GM18870 (cell line): ENCODE measurements at regions not wholly inside any gene's neighbourhood (a gene's known extent, or its start where the extent isn't known, plus 50 kb on each side); places are given as distances from the start of the nearest gene placed in this dataset.

Experiments
- ATAC-seq: cut with Tn5 transposase; IDR thresholded peaks from one replicate; pipeline ENCODE4 v1.9.1; 2021; ENCODE audit warnings: moderate library complexity; ENCODE audit not compliant: unreplicated experiment

DNA sequence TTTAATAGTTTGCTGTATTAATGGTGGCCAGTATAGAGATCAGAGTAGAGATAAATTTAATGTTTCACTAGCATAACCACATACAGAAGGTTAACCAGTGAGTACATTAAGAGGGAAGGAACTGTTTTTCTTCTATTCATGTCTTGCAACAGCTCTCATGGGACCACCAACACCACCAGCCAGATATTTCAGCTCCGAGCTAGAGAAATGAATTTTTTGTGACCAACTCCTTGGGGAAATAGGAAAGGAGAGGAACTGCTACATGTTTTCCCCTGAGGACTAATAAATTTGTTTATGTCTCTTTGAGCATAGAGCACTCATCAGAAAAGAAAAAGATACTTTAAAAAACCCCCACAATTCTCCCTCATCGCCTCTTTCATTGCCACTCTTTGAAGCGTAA lies 247.5 kb downstream of the MBNL1 start:
- no peak for ATAC-seq

DNA sequence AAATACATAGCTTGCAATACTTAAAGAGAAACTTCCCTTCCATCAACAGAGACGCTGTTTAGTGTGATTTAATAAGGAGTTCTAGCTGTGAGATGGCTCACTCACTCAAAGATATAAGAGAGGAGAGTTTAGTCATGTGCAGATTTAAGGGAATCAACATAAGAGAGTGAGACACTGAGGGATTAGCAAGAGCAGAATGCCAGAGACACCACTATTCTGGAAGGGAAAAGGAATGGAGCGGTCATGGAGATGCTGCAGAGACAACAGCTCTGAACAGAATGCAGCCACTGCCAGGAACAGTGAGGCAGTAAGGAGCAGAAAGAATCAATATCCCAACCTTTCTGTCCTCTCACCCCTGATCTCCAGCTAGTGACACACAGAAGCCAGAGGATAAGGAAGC lies 248.8 kb downstream of the MBNL1 start:
- no peak for ATAC-seq

- ATAC-seq: no peak
Observed at GRCh38 chr3:152518346-152518745, 249.6 kb downstream of the MBNL1 start.

- ATAC-seq: no peak
Observed at GRCh38 chr3:152519376-152519775, 250.6 kb downstream of the MBNL1 start.

DNA sequence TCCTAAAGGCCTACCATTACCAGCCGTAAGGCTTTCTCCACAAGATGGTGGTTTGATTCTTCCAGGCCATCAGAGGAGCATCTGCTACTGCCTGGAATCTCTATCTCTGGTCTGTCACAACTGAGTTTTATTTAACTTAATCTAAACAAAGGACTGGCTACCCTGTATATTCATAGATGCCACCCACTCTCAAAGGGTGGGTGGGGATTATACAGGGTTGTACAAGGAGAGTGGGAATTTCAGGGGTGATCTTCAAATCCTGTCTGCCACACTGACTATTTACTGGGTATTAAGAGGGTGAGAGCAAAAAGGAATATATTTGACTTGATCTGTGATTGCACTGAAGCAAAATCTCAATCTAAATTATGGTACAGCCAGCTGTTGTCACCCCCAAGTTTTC lies 253.3 kb downstream of the MBNL1 start:
- no peak for ATAC-seq

DNA sequence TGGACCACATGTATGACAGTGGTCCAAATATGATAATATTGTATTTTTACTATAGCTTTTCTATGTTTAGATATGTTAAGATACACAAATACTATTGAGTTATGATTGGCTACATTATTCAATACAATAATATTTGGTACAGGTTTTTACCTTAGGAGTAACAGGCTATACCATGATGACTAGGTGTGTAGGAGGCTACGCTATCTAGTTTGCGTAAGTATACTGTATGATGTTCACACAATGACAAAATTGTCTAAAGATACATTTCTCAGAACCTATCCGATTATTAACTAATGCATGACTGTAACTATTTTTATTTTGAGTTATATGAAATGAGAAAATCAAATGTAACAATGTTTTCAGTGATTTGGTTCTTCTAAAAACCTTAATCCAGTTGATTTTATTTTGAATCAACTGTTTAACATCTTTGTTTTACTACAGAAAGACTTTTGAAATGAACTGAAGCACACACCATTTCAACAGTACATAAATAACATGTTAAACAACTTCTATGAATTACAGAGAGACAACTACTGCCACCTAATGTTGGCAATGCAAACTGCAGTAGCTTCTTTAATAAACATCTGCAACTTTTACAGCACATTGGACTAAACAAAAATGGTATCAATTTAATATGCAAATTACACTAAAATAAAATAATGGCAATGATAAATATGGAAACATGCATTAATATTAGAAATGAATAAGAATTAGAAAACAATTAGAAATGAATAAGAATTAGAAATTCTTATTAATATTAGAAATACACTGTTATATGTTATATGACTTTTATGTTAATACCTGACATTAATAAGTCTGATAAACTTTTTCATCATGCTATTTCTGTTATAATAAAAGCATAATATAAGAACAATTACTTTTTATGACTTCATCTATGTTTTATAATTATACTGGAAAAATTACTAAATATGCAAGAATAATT lies 255.7 kb downstream of the MBNL1 start:
- peak; percentile 81 for ATAC-seq

DNA sequence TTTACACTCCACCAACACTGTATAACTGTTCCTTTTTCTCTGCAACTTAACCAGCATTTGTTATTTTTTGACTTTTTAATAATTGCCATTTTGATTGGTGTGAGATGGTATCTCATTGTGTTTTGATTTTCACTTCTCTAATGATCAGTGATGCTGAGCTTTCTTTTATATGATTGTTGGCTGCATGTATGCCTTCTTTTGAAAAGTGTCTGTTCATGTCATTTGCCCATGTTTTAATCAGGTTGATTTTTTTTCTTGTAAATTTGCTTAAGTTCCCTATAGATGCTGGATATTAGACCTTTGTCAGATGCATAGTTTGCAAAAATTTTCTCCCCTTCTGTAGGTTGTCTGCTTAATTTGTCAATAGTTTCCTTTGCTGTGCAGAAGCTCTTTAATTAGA lies 263.0 kb downstream of the MBNL1 start:
- no peak for ATAC-seq

DNA sequence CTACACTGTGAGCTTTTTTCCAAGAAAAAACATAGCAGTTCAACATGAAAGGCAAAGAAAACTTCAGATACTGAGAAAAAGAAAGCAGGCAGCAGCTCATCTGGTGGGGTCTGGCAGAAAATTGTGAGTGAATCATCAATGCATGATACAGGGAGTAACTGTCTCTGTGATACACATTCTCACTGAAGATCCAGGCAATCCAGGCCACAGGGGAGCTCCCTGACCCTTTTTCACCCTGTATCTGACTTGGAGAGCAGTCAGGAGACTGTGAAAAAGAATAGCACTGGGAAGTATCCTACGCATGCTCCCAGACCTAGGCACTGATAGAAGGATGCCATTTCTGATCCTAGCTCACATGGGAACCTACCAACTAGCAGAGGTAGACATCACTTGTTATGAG lies 269.8 kb downstream of the MBNL1 start:
- no peak for ATAC-seq

- ATAC-seq: no peak
Observed at GRCh38 chr3:152539191-152539764, 270.5 kb downstream of the MBNL1 start.

- ATAC-seq: no peak
Observed at GRCh38 chr3:152540120-152540519, 271.4 kb downstream of the MBNL1 start.

GRCh38 chr3:152547153-152547552 lies 278.4 kb downstream of the MBNL1 start:
- no peak for ATAC-seq

GRCh38 chr3:152549263-152549662 lies 280.5 kb downstream of the MBNL1 start:
- ATAC-seq: no peak

GRCh38 chr3:152550284-152550683 lies 281.6 kb downstream of the MBNL1 start:
- no peak for ATAC-seq

- ATAC-seq: no peak
Observed at GRCh38 chr3:152554980-152555379, 280.0 kb upstream of the P2RY1 start.

DNA sequence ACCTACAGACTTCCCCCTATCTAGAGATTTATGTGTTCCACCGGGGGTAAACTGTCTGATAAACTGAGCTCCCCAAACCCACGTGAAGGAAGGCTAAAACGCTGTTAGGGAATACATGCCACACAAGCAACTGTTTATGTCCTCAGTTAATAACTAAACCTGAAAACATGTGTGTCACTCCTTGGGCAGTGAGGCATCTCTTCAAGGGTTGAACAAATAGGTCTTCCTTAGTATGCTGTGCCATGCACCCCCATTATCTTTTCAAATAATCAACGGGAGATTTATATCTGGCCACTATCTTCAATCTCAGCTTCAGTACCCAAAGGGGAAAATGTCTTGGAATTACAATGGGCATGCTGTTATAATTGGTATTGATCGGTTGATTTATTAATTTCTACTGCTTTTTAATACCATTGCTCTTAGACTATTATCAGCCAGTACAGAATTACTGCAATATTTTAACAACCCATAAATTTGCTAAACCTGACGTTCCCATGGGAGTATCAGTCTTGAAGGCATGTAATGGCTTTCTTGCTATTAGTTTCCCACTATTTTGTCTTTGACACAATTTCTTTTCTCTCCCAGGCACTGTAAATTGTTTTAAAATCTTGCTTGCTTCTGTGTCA lies 279.2 kb upstream of the P2RY1 start:
- no peak for ATAC-seq

DNA sequence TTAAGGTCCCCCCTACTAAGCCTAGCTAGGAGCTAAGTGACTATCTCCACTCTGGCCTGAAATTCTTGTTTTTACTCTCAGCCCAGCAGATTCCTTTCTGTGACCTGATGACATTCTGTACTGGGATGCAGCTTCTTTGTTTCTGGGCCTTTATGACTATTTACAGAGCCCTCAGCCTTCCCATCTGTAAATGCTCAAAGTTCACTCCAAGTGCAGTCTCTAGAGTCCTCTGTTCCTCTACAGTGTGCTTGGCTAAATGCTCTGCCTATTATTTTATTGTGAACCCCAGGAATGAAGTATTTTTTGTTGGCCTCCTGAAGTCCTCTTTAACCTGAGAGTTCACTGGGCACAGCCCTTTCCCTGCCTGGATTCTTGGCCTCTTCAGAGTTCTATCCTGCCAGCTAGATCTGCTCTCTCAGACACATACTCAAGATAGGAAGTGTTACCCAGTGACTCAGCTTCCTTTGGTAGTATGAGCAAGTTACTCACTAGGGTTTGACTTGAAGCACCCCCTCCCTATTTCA lies 278.1 kb upstream of the P2RY1 start:
- ATAC-seq: peak; percentile 51

DNA sequence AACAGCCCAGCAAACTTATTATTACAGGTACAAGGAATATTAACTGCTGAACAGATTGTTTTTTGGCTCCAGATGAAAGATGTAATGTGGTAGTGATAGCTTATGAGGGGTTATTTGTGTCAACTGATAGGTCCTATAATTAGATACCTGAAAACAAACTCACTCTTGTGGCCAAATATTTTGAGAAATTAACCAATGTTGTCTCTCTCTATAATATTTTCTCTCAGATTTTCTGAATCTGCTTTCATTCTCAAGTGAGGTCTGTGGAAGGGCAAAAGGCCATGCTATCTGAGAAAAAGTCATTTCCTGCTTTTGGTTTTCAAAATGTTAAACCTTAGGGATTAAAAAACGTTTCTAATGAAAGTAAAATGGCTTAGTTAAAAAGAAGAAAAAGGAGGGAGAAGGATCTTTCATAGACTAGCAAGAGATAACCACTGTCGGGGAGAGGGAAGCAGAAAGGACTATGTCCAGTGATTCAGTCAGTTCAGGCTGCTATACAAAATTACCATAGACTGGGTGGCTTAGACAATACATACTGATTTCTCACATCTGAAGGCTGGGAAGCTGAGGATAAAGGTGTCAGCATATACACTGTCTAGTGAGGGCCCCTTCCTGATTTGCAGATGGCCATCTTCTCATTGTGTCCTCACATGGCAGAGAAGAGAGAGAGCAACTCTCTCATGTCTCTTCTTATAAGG lies 277.5 kb upstream of the P2RY1 start:
- peak; percentile 54 for ATAC-seq

GRCh38 chr3:152558386-152558785 lies 276.5 kb upstream of the P2RY1 start:
- ATAC-seq: no peak

- ATAC-seq: no peak
Observed at GRCh38 chr3:152559246-152559645, 275.7 kb upstream of the P2RY1 start.

DNA sequence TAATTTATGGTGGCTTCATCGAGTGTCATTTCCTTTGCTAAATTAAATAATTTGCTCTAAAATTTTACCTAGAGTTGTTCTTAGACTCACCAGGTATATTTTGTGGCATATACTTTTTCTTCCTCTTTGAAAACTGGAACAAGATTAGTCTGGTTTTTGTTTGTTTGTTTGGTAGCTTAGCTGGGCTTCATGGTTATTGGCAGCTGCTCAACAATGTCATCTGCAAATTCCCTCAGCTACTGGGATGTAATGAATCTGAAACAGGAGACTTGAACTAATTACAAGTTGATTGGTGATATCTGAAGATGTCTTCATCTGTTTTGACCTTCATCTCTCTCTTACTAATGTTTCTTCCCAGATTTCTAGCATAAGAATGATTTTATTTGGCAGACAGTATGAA lies 270.5 kb upstream of the P2RY1 start:
- ATAC-seq: no peak

GRCh38 chr3:152574461-152575079 lies 260.4 kb upstream of the P2RY1 start:
- no peak for ATAC-seq
